Keratinocyte (primary cell): ENCODE measurements at regions not wholly inside any gene's neighbourhood (a gene's known extent, or its start where the extent isn't known, plus 50 kb on each side); places are given as distances from the start of the nearest gene placed in this dataset.
"Not testable (repeated sequence)": the region's sequence is repeated elsewhere in the genome, so short reads cannot be mapped to it uniquely, and the experiment has no call there.

Experiments used
- CTCF ChIP-seq, 3 experiments: IDR thresholded peaks in 1 of 3; conservative IDR thresholded peaks in 1 of 3; optimal IDR thresholded peaks in 1 of 3; 2 replicates in 2 of 3; 3 replicates in 1 of 3; pipeline versions ENCODE3 to v1.5.1; 2011; ENCODE audit warnings: low read length in 3 of 3, mild to moderate bottlenecking in 3 of 3, moderate library complexity in 2 of 3, control low read depth in 1 of 3, inconsistent platforms in 1 of 3; ENCODE audit not compliant: insufficient read depth in 2 of 3; ENCODE audit errors: extremely low read depth in 1 of 3
- EZH2 ChIP-seq: IDR thresholded peaks from one replicate; pipeline ENCODE4 v1.6.1; 2012; ENCODE audit warnings: inconsistent platforms, mild to moderate bottlenecking, low read length, moderate library complexity

- not testable (repeated sequence) for TF ChIP-seq CTCF (optimal IDR thresholded peaks at IDR 0.05 in 1 of 3, IDR thresholded peaks at IDR 0.05 in 1 of 3, conservative IDR thresholded peaks at IDR 0.05 in 1 of 3; ENCODE audit: extremely low read depth in 1 of 3, insufficient read depth in 2 of 3, low read length in 3 of 3); EZH2
Observed at GRCh38 chrX:92821580-92822152, 851.7 kb downstream of the NAP1L3 start.
